KMS-11 (cell line): ENCODE measurements at regions not wholly inside any gene's neighbourhood (a gene's known extent, or its start where the extent isn't known, plus 50 kb on each side); places are given as distances from the start of the nearest gene placed in this dataset.

Source experiments
- H2AFZ ChIP-seq: fragments of 200-600 bp; sonication (generic); 2 replicates; pipeline ENCODE4 v1.6.1; 2016; ENCODE audit warnings: antibody characterized with exemption, mixed run types, low read depth
- H3K27ac ChIP-seq: fragments of 200-600 bp; sonication (generic); 2 replicates; pipeline ENCODE4 v1.6.1; 2016; ENCODE audit warnings: mild to moderate bottlenecking, mixed run types
- H3K27me3 ChIP-seq: fragments of 200-600 bp; sonication (generic); 2 replicates; pipeline ENCODE4 v1.6.1; 2017; ENCODE audit warnings: mild to moderate bottlenecking, low read depth, mixed run types, moderate library complexity; ENCODE audit not compliant: insufficient read depth
- H3K36me3 ChIP-seq: fragments of 200-600 bp; sonication (generic); 2 replicates; pipeline ENCODE4 v1.6.1; 2017; ENCODE audit warnings: mild to moderate bottlenecking, mixed run types; ENCODE audit not compliant: insufficient read depth
- H3K4me1 ChIP-seq: fragments of 200-600 bp; sonication (generic); 2 replicates; pipeline ENCODE4 v1.6.1; 2016; ENCODE audit warnings: mild to moderate bottlenecking, low read depth, mixed run types; ENCODE audit not compliant: poor library complexity, severe bottlenecking
- H3K4me2 ChIP-seq: fragments of 200-600 bp; sonication (generic); 2 replicates; pipeline ENCODE4 v1.7.0; 2016; ENCODE audit warnings: mild to moderate bottlenecking, mixed run types
- H3K4me3 ChIP-seq: fragments of 200-600 bp; sonication (generic); IDR thresholded peaks from 2 replicates; pipeline ENCODE4 v1.6.1; 2017; ENCODE audit warnings: low read depth, low read length, mixed read lengths; ENCODE audit not compliant: insufficient read depth
- H3K79me2 ChIP-seq: fragments of 200-600 bp; sonication (generic); 2 replicates; pipeline ENCODE4 v1.6.1; 2016; ENCODE audit warnings: low read depth, mixed run types; ENCODE audit not compliant: insufficient read depth
- H3K9ac ChIP-seq: fragments of 200-600 bp; sonication (generic); 2 replicates; pipeline ENCODE4 v1.6.1; 2016; ENCODE audit warnings: mild to moderate bottlenecking, mixed run types
- H4K20me1 ChIP-seq: fragments of 200-600 bp; sonication (generic); 2 replicates; pipeline ENCODE4 v1.6.1; 2016; ENCODE audit warnings: mild to moderate bottlenecking, mixed run types; ENCODE audit not compliant: insufficient read depth
- TF ChIP-seq, protein P1 (sequence below): fragments of 200-600 bp; sonication (generic); conservative IDR thresholded peaks from 2 replicates; pipeline ENCODE4 v1.6.1; 2017; ENCODE audit warnings: low read depth, mild to moderate bottlenecking, antibody characterized with exemption, low read length, moderate library complexity, mixed read lengths

DNA sequence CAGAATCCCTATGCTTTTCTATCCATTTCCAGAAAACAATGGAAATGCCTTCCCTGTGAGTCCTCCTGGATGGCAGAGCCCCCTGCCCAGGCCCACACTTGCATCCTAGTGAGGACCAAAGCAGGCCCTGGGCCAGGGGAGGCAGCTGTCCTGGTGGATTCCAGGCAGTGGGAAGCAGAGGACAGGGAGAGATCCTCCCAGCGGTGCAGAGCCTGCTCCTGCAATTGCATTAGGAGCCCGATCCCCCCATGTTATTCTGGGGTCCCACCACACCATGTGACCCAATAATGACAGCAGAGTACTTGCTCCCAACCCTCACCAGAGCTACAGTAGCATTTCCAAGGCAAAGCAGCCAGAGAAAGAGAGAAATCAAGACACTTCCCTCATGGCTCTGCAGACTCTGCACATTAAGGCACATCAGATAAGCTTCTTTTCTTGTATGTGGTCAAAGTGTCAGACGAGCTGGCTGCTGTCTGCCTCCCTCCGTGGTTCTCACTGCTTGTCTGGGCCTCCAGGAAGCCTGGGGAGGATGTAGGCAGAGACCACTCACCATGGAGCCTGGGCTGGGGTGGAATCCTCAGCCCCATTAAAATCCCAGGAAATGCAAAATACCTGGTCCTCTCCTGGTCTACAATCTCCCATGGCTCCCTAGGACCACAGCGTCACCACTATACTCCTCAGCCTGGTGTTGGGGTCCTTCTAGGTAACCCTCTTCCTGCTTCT lies 54.9 kb upstream of the RUNX3 start:
- Histone ChIP-seq H3K36me3 (no peaks in the 10 kb centered on the region), H3K4me2 (no peak overlapping the region), H3K27me3 (0 out of 2 replicates have a peak, but pooled peaks cover 2% of the 10 kb centered on the region), H3K4me3 (no peak overlapping the region), H3K27ac (no peak overlapping the region), H4K20me1 (no peaks in the 10 kb centered on the region), H2AFZ (no peak overlapping the region), H3K79me2 (no peaks in the 10 kb centered on the region), H3K4me1 (no peaks in the 10 kb centered on the region), H3K9ac (no peak overlapping the region)
- TF ChIP-seq, protein P1, sequence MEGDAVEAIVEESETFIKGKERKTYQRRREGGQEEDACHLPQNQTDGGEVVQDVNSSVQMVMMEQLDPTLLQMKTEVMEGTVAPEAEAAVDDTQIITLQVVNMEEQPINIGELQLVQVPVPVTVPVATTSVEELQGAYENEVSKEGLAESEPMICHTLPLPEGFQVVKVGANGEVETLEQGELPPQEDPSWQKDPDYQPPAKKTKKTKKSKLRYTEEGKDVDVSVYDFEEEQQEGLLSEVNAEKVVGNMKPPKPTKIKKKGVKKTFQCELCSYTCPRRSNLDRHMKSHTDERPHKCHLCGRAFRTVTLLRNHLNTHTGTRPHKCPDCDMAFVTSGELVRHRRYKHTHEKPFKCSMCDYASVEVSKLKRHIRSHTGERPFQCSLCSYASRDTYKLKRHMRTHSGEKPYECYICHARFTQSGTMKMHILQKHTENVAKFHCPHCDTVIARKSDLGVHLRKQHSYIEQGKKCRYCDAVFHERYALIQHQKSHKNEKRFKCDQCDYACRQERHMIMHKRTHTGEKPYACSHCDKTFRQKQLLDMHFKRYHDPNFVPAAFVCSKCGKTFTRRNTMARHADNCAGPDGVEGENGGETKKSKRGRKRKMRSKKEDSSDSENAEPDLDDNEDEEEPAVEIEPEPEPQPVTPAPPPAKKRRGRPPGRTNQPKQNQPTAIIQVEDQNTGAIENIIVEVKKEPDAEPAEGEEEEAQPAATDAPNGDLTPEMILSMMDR: no peak

DNA sequence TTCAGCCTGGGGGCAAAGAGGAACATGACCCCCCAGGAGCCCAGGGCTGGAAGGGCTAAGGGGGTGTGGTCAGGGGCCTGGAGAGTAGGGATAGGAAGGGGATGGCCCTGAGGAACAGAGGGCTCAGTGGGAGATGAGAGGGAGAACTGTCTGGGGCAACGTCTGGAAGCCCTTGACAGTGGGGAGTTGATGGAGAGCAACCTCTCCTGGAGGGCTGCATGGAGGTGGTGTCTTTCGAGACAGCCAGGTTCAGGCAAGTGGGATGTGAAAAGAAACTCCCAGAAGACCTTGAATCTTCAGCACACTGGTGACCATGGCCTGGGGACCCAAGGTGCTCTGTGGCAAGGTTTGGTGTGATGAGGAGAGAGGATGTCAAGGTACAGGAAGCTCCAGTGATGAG lies 54.2 kb upstream of the RUNX3 start:
- Histone ChIP-seq H3K36me3 (no peaks in the 10 kb centered on the region), H3K4me2 (no peak overlapping the region), H3K27ac (no peak overlapping the region), H3K4me1 (no peaks in the 10 kb centered on the region), H3K79me2 (no peaks in the 10 kb centered on the region), H3K9ac (no peak overlapping the region), H2AFZ (no peak overlapping the region), H3K27me3 (0 out of 2 replicates have a peak, but pooled peaks cover 2% of the 10 kb centered on the region), H3K4me3 (no peak overlapping the region), H4K20me1 (no peaks in the 10 kb centered on the region)
- TF ChIP-seq, protein P1: no peak

DNA sequence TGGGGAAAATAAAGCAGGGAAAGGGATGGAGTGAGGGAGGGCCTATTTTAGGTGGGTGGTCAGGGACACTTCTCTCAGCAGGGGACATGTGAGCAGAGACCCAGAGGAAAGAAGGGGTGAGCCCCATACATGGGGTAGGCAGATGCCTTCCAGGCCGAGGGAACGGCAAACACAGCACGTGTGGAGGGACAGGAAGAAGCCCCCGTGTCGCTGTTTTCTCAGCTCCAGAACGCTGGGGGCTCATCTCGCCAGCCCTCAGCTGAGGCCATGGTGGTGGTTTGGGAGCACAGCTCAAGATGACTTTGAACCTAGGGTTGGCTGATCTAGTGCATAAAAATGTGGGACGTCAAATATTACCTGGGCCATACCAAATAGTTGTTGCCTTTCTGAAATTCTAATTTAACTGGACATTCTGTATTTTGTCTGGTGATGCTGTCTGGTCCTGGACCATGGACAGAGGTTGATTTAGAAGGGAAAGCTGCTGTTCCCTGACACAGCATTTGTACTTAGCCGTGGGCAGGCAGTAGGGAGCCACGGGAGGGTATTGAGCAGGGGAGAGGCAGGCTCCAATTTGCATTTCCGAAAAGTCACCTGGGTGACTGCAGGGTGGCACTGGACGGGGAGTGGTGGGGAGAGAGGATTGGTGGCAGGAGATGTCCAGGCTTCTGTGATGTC lies 53.1 kb upstream of the RUNX3 start:
- Histone ChIP-seq H3K9ac (no peak overlapping the region), H3K79me2 (no peaks in the 10 kb centered on the region), H4K20me1 (no peaks in the 10 kb centered on the region), H3K27me3 (0 out of 2 replicates have a peak, but pooled peaks cover 2% of the 10 kb centered on the region), H3K4me1 (no peaks in the 10 kb centered on the region), H2AFZ (no peak overlapping the region), H3K4me3 (no peak overlapping the region), H3K36me3 (no peaks in the 10 kb centered on the region), H3K27ac (no peak overlapping the region), H3K4me2 (no peak overlapping the region)
- TF ChIP-seq, protein P1: no peak

DNA sequence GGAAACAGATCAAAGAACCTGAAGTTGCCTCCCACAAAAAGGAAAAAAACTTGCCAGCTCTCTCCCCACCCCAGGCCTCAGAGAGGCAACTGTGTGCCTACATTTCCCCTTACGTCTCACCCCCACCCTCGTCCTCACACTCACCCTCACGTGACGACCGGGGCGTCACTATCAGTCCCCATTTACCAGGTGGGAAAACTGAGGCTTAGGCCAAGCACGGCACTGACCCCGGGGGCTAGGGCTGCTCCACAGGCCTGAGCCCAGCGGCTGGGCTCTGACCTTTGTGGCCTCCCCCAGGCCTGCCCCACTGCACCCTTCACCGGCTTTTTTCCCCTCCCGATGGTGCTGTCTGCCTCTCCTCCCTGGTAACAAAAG lies 51.5 kb upstream of the RUNX3 start:
- Histone ChIP-seq H3K27me3 (no peaks in the 10 kb centered on the region), H2AFZ (no peak overlapping the region), H3K36me3 (no peaks in the 10 kb centered on the region), H3K27ac (no peak overlapping the region), H3K4me2 (no peak overlapping the region), H3K4me1 (no peaks in the 10 kb centered on the region), H3K4me3 (no peak overlapping the region), H4K20me1 (no peaks in the 10 kb centered on the region), H3K9ac (no peak overlapping the region), H3K79me2 (no peaks in the 10 kb centered on the region)
- TF ChIP-seq, protein P1: no peak
